ENCODE measurements at regions not wholly inside any gene's neighbourhood (a gene's known extent, or its start where the extent isn't known, plus 50 kb on each side); places are given as distances from the start of the nearest gene placed in this dataset.

GRCh38 chr4:53721263-53721662 is 130.0 kb upstream of the LNX1 start:
- H3K27ac ChIP-seq, result no peak overlapping the region
- TF ChIP-seq, protein P1, sequence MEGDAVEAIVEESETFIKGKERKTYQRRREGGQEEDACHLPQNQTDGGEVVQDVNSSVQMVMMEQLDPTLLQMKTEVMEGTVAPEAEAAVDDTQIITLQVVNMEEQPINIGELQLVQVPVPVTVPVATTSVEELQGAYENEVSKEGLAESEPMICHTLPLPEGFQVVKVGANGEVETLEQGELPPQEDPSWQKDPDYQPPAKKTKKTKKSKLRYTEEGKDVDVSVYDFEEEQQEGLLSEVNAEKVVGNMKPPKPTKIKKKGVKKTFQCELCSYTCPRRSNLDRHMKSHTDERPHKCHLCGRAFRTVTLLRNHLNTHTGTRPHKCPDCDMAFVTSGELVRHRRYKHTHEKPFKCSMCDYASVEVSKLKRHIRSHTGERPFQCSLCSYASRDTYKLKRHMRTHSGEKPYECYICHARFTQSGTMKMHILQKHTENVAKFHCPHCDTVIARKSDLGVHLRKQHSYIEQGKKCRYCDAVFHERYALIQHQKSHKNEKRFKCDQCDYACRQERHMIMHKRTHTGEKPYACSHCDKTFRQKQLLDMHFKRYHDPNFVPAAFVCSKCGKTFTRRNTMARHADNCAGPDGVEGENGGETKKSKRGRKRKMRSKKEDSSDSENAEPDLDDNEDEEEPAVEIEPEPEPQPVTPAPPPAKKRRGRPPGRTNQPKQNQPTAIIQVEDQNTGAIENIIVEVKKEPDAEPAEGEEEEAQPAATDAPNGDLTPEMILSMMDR (IDR thresholded peaks at IDR 0.05; ENCODE audit: low read depth, low read length, missing control alignments), result no peak
- no peak for DNase-seq
- H3K36me3 ChIP-seq (replicated peaks), result no peaks in the 10 kb centered on the region
- no peaks in the 10 kb centered on the region for H3K27me3 ChIP-seq (replicated peaks)
- H3K4me3 ChIP-seq (ENCODE audit: low read depth, low read length), result no peak overlapping the region
- in situ Hi-C loops (cut with HindIII; ENCODE audit: low pct_ligation_motif_present, low sequenced_read_pairs), result loop anchor here (25.0 kb wide), 1 partner anchor 491 kb away; no protein-coding TSS in a partner anchor

DNA sequence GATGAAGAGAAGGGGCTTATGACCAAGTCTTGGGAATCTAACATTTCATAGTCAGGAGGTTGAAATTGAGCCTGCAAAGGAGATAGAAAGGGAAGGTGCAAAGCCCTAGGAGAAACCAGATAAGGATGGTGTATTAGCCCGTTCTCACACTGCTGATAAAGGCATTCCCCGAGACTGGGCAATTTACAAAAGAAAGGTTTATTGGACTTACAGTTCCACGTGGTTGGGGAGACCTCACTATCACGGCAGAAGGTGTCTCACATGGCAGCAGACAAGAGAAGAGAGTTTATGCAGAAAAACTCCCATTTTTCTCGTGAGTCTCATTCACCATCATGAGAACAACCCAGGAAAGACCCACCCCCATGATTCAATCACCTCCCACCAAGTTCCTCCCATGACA is 129.5 kb upstream of the LNX1 start:
- in situ Hi-C loops (cut with HindIII; ENCODE audit: low pct_ligation_motif_present, low sequenced_read_pairs), result loop anchor here (25.0 kb wide), 1 partner anchor 492 kb away; no protein-coding TSS in a partner anchor
- Histone ChIP-seq H3K27me3 (replicated peaks) (no peaks in the 10 kb centered on the region), H3K36me3 (replicated peaks) (no peaks in the 10 kb centered on the region), H3K27ac (no peak overlapping the region), H3K4me3 (ENCODE audit: low read depth, low read length) (no peak overlapping the region)
- no peak for DNase-seq
- TF ChIP-seq, protein P1 (IDR thresholded peaks at IDR 0.05; ENCODE audit: low read depth, low read length, missing control alignments), result no peak

DNA sequence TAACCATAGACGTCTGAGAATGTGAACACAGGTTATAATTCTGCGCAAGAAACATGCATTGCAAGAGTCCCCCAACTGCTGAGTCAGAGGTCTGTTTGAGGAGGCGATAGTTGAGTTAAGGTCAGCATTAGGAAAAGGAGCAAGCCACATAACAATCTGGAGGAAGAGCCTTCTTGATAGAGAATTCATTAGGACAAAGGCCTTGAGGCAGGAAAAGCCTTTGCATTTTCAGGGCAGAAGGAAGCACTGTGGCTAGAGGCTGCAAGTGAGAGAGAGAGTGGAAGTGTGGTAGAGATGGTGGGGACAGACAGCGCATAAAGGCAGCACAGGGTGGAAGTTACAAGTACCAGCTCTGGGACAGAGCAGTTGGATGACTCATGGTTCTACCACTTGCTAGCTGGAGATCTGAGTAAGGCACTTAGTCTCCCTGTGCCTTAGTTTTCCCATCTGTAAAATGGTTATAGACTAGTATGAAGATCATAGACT is 125.8 kb upstream of the LNX1 start:
- in situ Hi-C loops (cut with HindIII; ENCODE audit: low pct_ligation_motif_present, low sequenced_read_pairs), result loop anchor here (25.0 kb wide), 1 partner anchor 495 kb away; no protein-coding TSS in a partner anchor
- Histone ChIP-seq H3K27ac (no peak overlapping the region), H3K4me3 (ENCODE audit: low read depth, low read length) (no peak overlapping the region), H3K27me3 (replicated peaks) (no peaks in the 10 kb centered on the region), H3K36me3 (replicated peaks) (no peaks in the 10 kb centered on the region)
- TF ChIP-seq, protein P1 (IDR thresholded peaks at IDR 0.05; ENCODE audit: low read depth, low read length, missing control alignments), result no peak
- peak; percentile 34 for DNase-seq

GRCh38 chr4:53716471-53717063 is 125.3 kb upstream of the LNX1 start:
- DNase-seq, result no peak
- Histone ChIP-seq H3K27ac (no peak overlapping the region), H3K36me3 (replicated peaks) (no peaks in the 10 kb centered on the region), H3K4me3 (ENCODE audit: low read depth, low read length) (no peak overlapping the region), H3K27me3 (replicated peaks) (no peaks in the 10 kb centered on the region)
- TF ChIP-seq, protein P1 (IDR thresholded peaks at IDR 0.05; ENCODE audit: low read depth, low read length, missing control alignments), result no peak
- in situ Hi-C loops (cut with HindIII; ENCODE audit: low pct_ligation_motif_present, low sequenced_read_pairs), result loop anchor here (25.0 kb wide), 1 partner anchor 496 kb away; no protein-coding TSS in a partner anchor

- H3K4me3 ChIP-seq (ENCODE audit: low read depth, low read length), result no peak overlapping the region
- no peaks in the 10 kb centered on the region for H3K36me3 ChIP-seq (replicated peaks)
- no peak overlapping the region for H3K27ac ChIP-seq
- DNase-seq, result no peak
- TF ChIP-seq, protein P1 (IDR thresholded peaks at IDR 0.05; ENCODE audit: low read depth, low read length, missing control alignments), result no peak
- in situ Hi-C loops (cut with HindIII; ENCODE audit: low pct_ligation_motif_present, low sequenced_read_pairs), result loop anchor here (25.0 kb wide), 1 partner anchor 496 kb away; no protein-coding TSS in a partner anchor
- no peaks in the 10 kb centered on the region for H3K27me3 ChIP-seq (replicated peaks)
These were observed 124.7 kb upstream of the LNX1 start for GRCh38 chr4:53716011-53716410.

Measured in brain microvascular endothelial cell (primary cell).